HepG2 (cell line): ENCODE measurements at regions not wholly inside any gene's neighbourhood (a gene's known extent, or its start where the extent isn't known, plus 50 kb on each side); places are given as distances from the start of the nearest gene placed in this dataset.

Experiments used
- ATAC-seq: fragments of 200-7000 bp; cut with Tn5 transposase; 3 replicates; pipeline ENCODE4 v1.9.1; 2020; ENCODE audit warnings: mild to moderate bottlenecking, moderate library complexity
- BruUV-seq: library from RNA; stranded (reverse); fragments of 400-500 nt; replicated peaks from 2 replicates; lab custom pipeline; 2021; lab: Mats Ljungman, UMichigan
- CTCF ChIA-PET: fragments of 300-600 bp; formaldehyde crosslinking; extraction: SDS; loops from one replicate; lab custom pipeline; 2021; ENCODE audit warnings: low total read pairs, inconsistent platforms, low intra/inter-chr PET ratio; lab: Yijun Ruan, JAX
- POLR2A ChIA-PET: fragments of 350-600 bp; sonication (Branson Sonifier 250); formaldehyde crosslinking; loops from one replicate; lab custom pipeline; 2020; ENCODE audit warnings: antibody characterized with exemption, inconsistent platforms; lab: Yijun Ruan, JAX
- DNase-seq: peaks from one replicate; pipeline ENCODE4 v3.0.0-alpha.2; 2015; ENCODE audit warnings: low spot score
- FAIRE-seq: peaks from 3 replicates; lab custom pipeline; 2011; peaks lifted over from hg19 to GRCh38; lab: Jason Lieb, UNC
- H2AFZ ChIP-seq: one replicate; pipeline ENCODE4 v1.6.1; 2011; ENCODE audit warnings: low read length, inconsistent platforms
- H3K27ac ChIP-seq: fragments of 300-600 bp; 3 replicates; pipeline ENCODE4 v1.8.0; 2011; ENCODE audit warnings: mixed run types, mild to moderate bottlenecking, mixed read lengths, low read length, inconsistent platforms; ENCODE audit not compliant: insufficient read depth; ENCODE audit errors: extremely low read length
- H3K27me3 ChIP-seq, 2 experiments: fragments of 200-600 bp in 1 of 2; 2 replicates in 1 of 2; 3 replicates in 1 of 2; pipeline versions ENCODE4 v1.6.0 to v1.8.0; 2011; ENCODE audit warnings: low read length in 2 of 2, mild to moderate bottlenecking in 2 of 2, moderate library complexity in 2 of 2, inconsistent platforms in 1 of 2; ENCODE audit not compliant: insufficient read depth in 2 of 2, control insufficient read depth in 1 of 2
- H3K36me3 ChIP-seq, 2 experiments: fragments of 200-600 bp in 1 of 2; replicated peaks in 1 of 2; 2 replicates in 1 of 2; 3 replicates in 1 of 2; pipeline versions ENCODE4 v1.5.1 to v1.8.0; 2011; ENCODE audit warnings: low read length in 2 of 2, inconsistent platforms in 1 of 2; ENCODE audit not compliant: insufficient read depth in 2 of 2, control insufficient read depth in 1 of 2
- H3K4me1 ChIP-seq: 2 replicates; pipeline ENCODE4 v1.5.1; 2012; ENCODE audit warnings: low read length, inconsistent platforms; ENCODE audit not compliant: insufficient read depth
- H3K4me2 ChIP-seq: 2 replicates; pipeline ENCODE4 v1.6.0; 2011; ENCODE audit warnings: low read depth, low read length, inconsistent platforms
- H3K4me3 ChIP-seq, 3 experiments: fragments of 200-600 bp in 1 of 3; sonication (generic), shearing (Covaris generic) in 1 of 3; replicated peaks in 1 of 3; 2 replicates each; pipeline ENCODE4 v1.5.1; 2011 to 2016; ENCODE audit warnings: low read length in 3 of 3, inconsistent platforms in 2 of 3, low read depth in 2 of 3, mild to moderate bottlenecking in 2 of 3, control low read depth in 1 of 3, mixed read lengths in 1 of 3; ENCODE audit not compliant: insufficient read depth in 1 of 3
- H3K79me2 ChIP-seq: one replicate; pipeline ENCODE4 v1.6.1; 2011; ENCODE audit warnings: low read length, inconsistent platforms; ENCODE audit not compliant: insufficient read depth
- H3K9ac ChIP-seq: 2 replicates; pipeline ENCODE4 v1.6.0; 2011; ENCODE audit warnings: mild to moderate bottlenecking, low read depth, low read length, inconsistent platforms; ENCODE audit not compliant: insufficient read depth
- H3K9me3 ChIP-seq: 2 replicates; pipeline ENCODE4 v1.5.1; 2012; ENCODE audit warnings: mild to moderate bottlenecking, low read length
- H4K20me1 ChIP-seq: 2 replicates; pipeline ENCODE4 v1.6.0; 2011; ENCODE audit warnings: inconsistent platforms, mild to moderate bottlenecking, low read length, moderate library complexity; ENCODE audit not compliant: insufficient read depth
- ARID2 ChIP-seq: sonication (generic); formaldehyde crosslinking; IDR thresholded peaks from 2 replicates; pipeline ENCODE4 v1.8.1; 2022; ENCODE audit warnings: mild to moderate bottlenecking, missing genetic modification reagents, borderline replicate concordance
- ARNTL ChIP-seq: sonication (generic); formaldehyde crosslinking; IDR thresholded peaks from 2 replicates; pipeline ENCODE4 v1.4.0; 2020; ENCODE audit warnings: mild to moderate bottlenecking, missing genetic modification reagents
- FIP1L1 ChIP-seq: fragments of 200-400 bp; formaldehyde crosslinking; IDR thresholded peaks from 2 replicates; pipeline ENCODE4 v1.6.1; 2018; ENCODE audit warnings: low read depth, mild to moderate bottlenecking, low read length, moderate library complexity, borderline replicate concordance; ENCODE audit not compliant: insufficient read depth
- FOSL2 ChIP-seq: sonication (generic); formaldehyde crosslinking; IDR thresholded peaks from 2 replicates; pipeline ENCODE4 v1.4.0; 2020; ENCODE audit warnings: missing genetic modification reagents
- HOXA7 ChIP-seq: sonication (generic); formaldehyde crosslinking; IDR thresholded peaks from 2 replicates; pipeline ENCODE4 v1.8.1; 2022; ENCODE audit warnings: mild to moderate bottlenecking, missing genetic modification reagents, moderate library complexity
- KLF12 ChIP-seq: sonication (generic); formaldehyde crosslinking; IDR thresholded peaks from 2 replicates; pipeline ENCODE4 v1.4.0; 2020; ENCODE audit warnings: missing genetic modification reagents, borderline replicate concordance
- SP1 ChIP-seq, 2 experiments: fragments of 450-650 bp in 1 of 2; sonication (generic) in 1 of 2; formaldehyde crosslinking in 1 of 2; IDR thresholded peaks; 2 replicates each; pipeline versions ENCODE4 v1.4.0 to v1.6.1; 2016 to 2020; ENCODE audit warnings: missing genetic modification reagents in 1 of 2
- SRSF9 ChIP-seq: fragments of 200-400 bp; formaldehyde crosslinking; IDR thresholded peaks from 2 replicates; pipeline ENCODE4 v1.6.1; 2018; ENCODE audit warnings: borderline replicate concordance, mild to moderate bottlenecking, low read depth, low read length; ENCODE audit not compliant: insufficient read depth, poor library complexity, severe bottlenecking
- TGIF2 ChIP-seq: IDR thresholded peaks from 2 replicates; pipeline ENCODE4 v1.6.1; 2016; ENCODE audit warnings: control low read depth, missing compliant biosample characterization
- ZMAT3 ChIP-seq: sonication (generic); formaldehyde crosslinking; conservative IDR thresholded peaks from 2 replicates; pipeline ENCODE4 v1.7.0; 2021; ENCODE audit warnings: missing genetic modification reagents
- ZNF552 ChIP-seq: sonication (generic); formaldehyde crosslinking; IDR thresholded peaks from 2 replicates; pipeline ENCODE4 v1.9.0; 2022; ENCODE audit warnings: missing genetic modification reagents, mild to moderate bottlenecking, borderline replicate concordance
- ZNF572 ChIP-seq: sonication (generic); formaldehyde crosslinking; IDR thresholded peaks from 2 replicates; pipeline ENCODE4 v1.5.1; 2020; ENCODE audit warnings: mild to moderate bottlenecking, missing genetic modification reagents
- ZNF574 ChIP-seq: sonication (generic); formaldehyde crosslinking; IDR thresholded peaks from 2 replicates; pipeline ENCODE4 v1.4.0; 2020; ENCODE audit warnings: missing genetic modification reagents
- ZNF709 ChIP-seq: sonication (generic); formaldehyde crosslinking; IDR thresholded peaks from 2 replicates; pipeline ENCODE4 v1.5.0; 2020; ENCODE audit warnings: mild to moderate bottlenecking, missing genetic modification reagents
- ZNF790 ChIP-seq: sonication (generic); formaldehyde crosslinking; IDR thresholded peaks from 2 replicates; pipeline ENCODE4 v1.8.0; 2022; ENCODE audit warnings: missing genetic modification reagents, mild to moderate bottlenecking, borderline replicate concordance
- WGBS: methylation state at CpG from one replicate; pipeline ENCODE4 v1.1.6; 2017; ENCODE audit warnings: low lambda C conversion rate; 5-methylcytosine and 5-hydroxymethylcytosine counted together
- in situ Hi-C: cut with HindIII; loops from 2 replicates; pipeline ENCODE4 v1.10.0; 2017; ENCODE audit warnings: low pct_unique_long_range_greater_than_20kb; ENCODE audit not compliant: extremely low pct_ligation_motif_present
- intact Hi-C: fragments of 100-400 bp; cut with micrococcal nuclease; formaldehyde crosslinking; loops from one replicate; pipeline ENCODE4 v1.10.0; 2022; ENCODE audit not compliant: unreplicated experiment

- intact Hi-C loops (no loop called here), in situ Hi-C loops (no loop called here)
- H3K9ac ChIP-seq, result no peak overlapping the region
- H3K27me3 ChIP-seq, result peaks cover 0 to 11% of the 10 kb centered on the region in 2 experiments; a peak in 2 of 5 replicates
- H2AFZ ChIP-seq, result no peak overlapping the region
- no peak overlapping the region for H3K27ac ChIP-seq
- H3K4me1 ChIP-seq, result peaks cover 23% of the 10 kb centered on the region
- FAIRE-seq (no peak), ATAC-seq (no peak)
- H4K20me1 ChIP-seq, result no peaks in the 10 kb centered on the region
- H3K4me2 ChIP-seq, result no peak overlapping the region
- no peaks in the 10 kb centered on the region for H3K36me3 ChIP-seq
- H3K79me2 ChIP-seq, result no peaks in the 10 kb centered on the region
- 78% methylated on average over 17 of the region's 17 CpGs for WGBS
- BruUV-seq, result no TSS peak
- POLR2A ChIA-PET, result no interaction called here
- TF ChIP-seq ARNTL (no peak), ZNF709 (no peak), ARID2 (CRISPR knock-in tag) (no peak), FIP1L1 (no peak), ZMAT3 (CRISPR knock-in tag) (no peak), SRSF9 (no peak), ZNF552 (CRISPR knock-in tag) (no peak), TGIF2 (no peak), ZNF574 (CRISPR knock-in tag) (no peak), FOSL2 (no peak), ZNF572 (no peak), SP1 (IDR thresholded peaks at IDR 0.05) (no peak), SP1 (CRISPR knock-in tag; IDR thresholded peaks at IDR 0.05) (no peak), ZNF790 (no peak), HOXA7 (CRISPR knock-in tag) (no peak), KLF12 (CRISPR knock-in tag) (no peak)
- TF ChIP-seq, all 625 proteins: peak for 0
- DNase-seq, result no peak
- CTCF ChIA-PET, result no interaction called here
- Histone ChIP-seq H3K4me3 (no peak overlapping the region), H3K9me3 (peaks cover 4% of the 10 kb centered on the region; the same call in 1 of the 2 replicates)
Measured at GRCh38 chr16:85971902-85972638, 73.1 kb downstream of the IRF8 start.
